GM19238 (cell line): ENCODE measurements at regions not wholly inside any gene's neighbourhood (a gene's known extent, or its start where the extent isn't known, plus 50 kb on each side); places are given as distances from the start of the nearest gene placed in this dataset.
"Not testable (repeated sequence)": the region's sequence is repeated elsewhere in the genome, so short reads cannot be mapped to it uniquely, and the experiment has no call there.

Experiments
- DNase-seq: peaks from one replicate; pipeline ENCODE4 v3.0.0; 2011; ENCODE audit warnings: low spot score; ENCODE audit not compliant: insufficient read length

DNA sequence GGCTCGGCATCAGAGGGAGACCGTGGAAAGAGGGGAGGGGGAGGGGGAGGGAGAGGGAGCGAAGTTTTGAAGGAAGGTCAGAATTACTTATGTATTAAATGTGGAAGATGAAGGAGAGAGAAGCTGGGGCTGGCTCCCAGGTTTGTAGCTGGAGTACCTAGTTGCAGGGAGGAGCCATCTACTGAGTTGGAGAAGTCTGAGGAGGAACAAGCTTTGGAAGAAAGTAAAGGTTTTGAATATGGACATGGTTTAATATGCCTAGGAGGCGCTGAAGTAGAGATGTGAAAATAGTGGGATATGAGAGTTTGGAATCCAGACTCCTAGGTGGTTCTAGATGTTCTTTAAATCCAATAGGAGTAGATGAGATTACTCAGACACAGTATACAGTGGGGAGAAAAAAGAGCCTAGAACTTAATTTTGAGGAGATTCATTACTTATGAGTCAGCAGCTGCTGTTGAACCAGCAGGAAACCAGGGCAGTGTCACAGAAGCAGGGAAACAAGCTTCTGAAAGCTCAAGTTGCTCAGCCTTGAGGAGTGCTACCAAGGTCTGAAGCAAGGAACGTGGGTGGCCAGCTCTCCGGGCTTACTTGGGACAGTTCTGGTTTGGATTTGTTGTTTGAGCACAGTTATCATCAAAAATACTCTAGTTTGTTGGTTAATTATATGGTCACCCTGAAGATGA lies 149.3 kb downstream of the UTRN start:
- DNase-seq, result no peak

DNA sequence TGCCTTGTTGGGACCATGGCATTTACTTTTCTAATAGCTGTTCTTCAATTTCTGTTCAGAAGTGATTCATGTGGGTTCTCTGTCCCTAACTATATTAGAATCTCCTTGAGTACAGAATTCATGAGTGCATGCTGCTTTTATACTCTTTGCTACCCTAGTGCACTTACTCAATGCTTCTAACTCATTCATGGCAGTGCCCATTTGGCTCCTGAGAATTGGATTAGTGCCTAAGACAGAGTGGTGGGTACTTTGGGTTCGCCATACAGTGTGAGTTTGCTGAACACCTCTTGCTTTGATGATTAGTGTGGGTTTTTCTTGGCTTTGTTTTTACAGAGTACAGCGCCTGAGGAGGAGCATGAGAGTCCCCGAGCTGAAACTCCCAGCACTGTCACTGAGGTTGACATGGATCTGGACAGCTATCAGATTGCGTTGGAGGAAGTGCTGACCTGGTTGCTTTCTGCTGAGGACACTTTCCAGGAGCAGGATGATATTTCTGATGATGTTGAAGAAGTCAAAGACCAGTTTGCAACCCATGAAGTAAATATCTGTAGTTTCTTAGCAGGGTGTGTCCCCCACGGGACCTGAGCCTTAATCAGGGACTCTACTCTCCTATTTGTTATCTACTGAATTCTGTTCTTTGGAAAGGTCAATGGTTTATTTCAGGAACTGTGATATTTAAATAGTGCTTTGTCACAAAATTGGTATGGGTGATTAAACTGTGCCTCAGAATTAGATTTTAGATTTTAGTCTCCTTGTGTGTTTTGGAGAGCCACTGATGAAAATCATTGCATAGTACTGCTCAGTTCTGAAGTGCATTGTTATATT lies 150.7 kb downstream of the UTRN start:
- DNase-seq, result no peak

DNA sequence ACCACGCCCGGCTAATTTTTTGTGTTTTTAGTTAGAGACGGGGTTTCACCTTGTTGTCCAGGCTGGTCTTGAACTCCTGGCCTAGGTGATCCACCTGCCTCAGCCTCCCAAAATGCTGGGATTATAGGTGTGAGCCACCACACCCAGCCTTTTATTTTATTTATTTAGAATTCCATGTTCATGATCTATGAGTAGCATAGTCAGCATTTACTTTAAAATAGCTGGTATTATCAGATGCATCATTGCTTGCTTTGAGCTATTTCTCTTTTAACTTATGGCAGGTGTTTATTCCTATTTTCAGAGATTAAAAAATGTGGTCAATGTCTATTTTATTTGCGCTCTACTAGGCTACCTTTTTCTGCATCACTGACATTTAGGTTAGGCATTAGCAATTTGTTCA lies 152.0 kb downstream of the UTRN start:
- no peak for DNase-seq

DNA sequence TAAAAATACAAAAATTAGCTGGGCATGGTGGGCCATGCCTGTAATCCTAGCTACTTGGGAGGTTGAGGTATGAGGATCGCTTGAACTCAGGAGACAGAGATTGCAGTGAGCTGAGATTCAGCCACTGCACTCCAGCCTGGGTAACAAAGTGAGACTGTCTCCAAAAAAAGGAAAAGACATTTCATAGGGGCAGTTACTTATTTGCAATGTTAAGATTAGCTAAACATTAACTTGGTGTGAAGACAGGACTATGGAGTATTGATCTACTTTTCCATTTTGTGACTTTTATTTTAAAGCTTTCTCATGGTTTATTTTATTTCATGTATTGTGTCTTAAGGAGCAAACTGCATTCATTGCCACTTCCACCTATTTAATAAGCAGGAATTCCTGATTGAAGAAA lies 153.0 kb downstream of the UTRN start:
- no peak for DNase-seq

DNA sequence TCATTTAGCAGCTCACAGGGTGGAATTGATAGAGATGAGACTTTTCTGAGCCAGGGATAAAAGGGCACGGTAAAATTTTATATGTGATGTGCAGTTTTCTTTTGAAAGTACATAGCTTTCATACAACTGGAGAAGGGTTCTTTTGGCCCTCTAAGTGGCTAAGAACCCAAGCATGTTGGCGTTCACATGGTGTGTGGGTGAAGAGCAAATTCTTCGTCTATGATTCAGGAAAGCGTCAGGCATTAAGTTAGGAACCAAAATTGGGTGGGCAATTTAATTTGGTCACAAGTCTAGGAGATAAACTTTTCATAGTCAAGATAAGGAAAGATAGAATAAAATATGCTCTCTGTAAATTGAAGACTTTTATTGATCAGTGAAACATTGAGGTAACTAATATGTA lies 153.9 kb downstream of the UTRN start:
- no peak for DNase-seq

DNA sequence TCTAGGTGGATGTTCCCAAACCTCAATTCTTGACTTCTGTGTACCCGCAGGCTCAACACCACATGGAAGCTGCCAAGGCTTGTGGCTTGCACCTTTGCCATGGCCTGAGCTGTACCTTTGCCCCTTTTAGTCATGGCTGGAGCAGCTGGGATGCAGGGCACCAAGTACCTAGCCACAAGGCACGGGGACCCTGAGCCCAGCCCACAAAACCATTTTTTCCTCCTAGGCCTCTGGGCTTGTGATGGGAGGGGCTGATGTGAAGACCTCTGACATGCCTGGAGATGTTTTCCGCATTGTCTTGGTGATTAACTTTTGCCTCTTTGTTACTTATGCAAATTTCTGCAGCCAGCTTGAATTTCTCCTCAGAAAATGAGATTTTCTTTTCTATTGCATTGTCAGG lies 156.7 kb downstream of the UTRN start:
- DNase-seq, result not testable (repeated sequence)

DNA sequence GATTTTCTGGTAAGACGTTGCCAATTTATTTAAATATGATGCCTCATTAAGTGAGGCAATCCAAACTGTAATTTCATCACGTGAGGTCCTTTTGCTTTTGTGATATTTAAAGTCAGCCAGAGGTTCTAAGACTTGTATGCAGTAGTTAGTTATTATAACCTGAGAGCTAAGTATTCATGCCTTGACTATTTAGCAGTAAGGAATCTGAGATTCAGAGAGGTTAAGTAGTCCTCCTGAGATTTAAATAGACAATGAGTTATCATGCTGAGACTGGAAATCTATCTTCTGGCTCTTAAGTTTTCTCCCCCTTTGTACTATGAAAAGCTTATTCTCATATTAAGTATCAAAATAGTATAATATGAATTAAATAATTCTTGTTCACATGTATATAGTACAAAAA lies 158.0 kb downstream of the UTRN start:
- DNase-seq, result no peak

DNA sequence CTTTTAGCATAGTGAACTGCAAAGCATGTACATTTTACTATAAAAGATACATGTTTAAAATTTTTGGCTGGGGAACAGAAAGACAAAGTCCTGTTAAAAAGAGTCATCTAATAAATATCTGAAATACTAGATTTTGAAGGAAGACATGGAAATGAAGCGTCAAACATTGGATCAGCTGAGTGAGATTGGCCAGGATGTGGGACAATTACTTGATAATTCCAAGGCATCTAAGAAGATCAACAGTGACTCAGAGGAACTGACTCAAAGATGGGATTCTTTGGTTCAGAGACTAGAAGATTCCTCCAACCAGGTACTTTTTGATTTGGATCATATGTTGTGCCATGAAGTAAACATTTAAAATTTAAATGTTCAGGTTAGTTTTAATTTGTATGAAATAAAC lies 162.3 kb downstream of the UTRN start:
- no peak for DNase-seq

DNA sequence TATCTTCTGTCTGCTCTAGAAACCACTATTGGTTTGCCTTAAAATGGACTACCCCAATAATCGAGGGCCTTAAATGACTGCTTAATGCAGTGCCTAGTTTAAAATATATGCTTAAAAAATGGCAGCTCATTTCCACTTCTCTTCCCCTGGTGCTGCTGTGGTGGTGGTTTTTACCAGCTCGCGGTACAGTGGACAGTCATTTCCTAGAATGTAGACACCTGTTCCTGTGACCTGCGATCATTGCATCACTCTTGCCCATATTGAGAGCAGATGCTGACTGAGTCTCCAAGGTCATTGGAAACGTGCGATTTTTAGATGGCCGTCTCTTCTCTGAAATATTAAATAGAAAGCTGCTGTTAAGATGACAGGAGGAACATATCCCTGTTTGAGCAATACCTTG lies 164.1 kb downstream of the UTRN start:
- DNase-seq, result no peak

DNA sequence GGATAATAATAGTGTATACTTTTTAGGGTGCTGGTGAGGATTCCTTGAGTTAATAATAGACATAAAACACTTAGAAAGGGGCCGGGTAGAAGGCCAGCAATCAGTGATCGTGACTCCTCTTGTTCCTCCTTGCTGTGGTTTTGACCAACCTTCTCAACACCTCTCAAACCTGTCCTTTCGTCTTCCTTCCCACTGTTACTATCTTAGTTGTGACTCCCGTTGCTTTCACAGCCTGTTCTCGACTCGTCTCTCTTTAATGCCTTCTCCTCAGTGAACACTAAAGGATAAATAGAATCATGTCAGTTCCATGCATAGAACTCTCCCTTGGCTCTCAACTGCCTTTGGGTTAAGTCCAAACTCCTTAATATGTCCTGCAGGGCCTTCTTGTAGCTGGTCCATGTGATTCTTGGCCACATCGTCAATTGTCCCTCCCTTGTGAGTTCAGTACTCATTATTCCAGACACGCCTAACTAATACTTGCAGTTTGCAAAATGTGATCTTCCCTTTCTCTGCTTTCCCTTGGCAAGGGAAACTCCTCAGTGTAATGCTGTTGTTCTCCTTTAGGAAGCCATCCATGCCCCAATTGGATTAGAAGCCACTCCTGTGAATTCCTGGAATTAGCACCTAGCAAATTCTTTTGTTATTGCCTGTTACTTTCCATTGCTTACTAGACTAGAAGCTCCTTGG lies 164.9 kb downstream of the UTRN start:
- DNase-seq, result no peak

DNA sequence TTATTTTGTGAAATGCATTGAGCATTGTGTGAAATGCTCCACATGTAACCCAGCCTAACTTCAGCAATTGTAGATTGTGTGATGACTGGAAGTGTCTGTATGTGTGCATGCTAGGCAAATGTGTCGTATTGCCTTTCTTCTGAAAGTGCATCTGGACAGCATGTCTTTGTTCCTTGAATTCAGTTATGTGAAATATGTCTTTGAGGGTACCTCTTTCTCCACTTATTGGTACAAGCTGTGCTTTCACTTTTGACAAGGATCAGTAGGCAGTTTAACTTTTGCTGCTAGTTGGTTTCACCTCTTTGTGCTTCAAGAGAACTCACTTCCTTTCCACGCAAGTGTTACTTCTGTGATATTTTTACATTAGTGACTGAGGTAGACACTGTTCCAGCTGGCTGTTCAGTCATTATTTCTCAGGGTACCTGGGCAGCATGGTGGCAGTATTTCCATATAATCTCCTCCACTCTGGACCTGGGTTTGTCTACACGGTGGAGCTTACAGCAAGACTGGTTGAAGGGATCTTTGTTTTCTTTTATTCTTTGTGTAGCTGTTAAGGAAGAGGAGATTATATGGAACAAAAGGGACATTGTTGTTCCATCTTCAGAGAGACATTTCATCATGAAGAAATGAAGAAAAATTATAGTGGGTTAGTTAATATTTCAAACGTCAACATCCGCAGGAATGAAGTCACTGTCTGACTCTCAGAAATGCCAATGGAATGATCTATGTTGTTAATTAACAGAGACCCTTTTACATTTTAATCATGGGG lies 175.4 kb downstream of the UTRN start:
- DNase-seq, result peak; percentile 9

DNA sequence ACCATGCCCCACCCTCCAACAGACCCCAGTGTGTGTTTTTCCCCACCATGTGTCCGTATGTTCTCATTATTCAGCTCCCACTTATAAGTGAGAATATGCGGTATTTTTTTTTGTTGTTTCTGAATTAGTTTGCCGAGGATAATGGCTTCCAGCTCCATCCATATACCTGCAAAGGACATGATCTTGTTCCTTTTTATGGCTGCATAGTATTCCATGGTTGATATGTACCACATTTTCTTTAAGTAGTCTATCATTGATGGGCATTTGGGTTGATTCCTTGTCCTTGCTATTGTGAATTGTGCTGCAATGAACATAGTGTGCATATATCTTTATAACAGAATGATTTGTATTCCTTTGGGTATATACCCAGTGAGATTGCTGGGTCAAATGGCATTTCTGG lies 176.9 kb downstream of the UTRN start:
- no peak for DNase-seq

DNA sequence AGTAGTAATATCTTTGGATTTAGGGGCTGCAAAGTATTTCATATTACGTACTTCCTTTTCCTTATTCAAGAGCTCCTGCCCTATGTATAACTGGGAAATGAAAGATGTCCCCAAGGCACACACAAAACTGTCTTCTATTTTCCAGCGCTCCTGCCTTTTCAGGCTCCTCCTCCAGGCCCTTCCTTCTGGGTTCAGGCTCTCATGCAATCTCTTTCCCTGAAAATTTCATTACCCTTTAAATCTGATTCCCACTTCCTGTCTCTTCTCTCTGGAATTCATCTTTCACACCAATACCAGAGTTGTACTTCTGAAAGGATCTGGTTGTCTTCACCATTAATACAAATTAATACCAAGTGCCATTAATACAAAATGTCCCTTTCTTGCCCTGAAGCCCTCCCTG lies 181.6 kb downstream of the UTRN start:
- no peak for DNase-seq

DNA sequence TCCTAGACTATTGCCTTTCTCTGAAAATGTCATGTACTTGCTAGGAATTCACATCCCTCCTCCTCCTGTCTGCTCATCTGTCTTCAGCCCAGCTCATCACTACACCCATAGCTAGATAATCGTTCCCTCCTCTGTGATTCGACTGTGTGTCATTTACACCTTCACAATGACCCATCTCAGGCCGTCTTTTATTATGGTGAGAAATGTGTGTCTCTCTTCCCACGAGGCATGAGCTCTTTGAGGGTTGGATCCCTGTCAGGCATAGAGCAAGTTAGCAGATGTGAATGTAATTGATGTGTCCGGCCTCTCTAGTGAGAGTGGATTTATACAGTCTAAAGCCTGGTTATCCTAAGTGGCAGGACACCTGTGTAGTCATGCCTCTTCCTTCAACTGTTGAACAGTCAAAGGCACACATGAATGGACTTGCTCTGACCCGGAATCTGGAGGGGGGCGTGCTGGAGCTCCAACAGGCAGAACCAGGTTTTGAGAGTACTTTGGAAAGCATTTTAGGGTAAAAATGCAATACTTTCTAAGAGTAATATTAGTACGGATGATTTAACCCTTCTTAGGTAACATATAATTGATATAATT lies 182.1 kb downstream of the UTRN start:
- no peak for DNase-seq

DNA sequence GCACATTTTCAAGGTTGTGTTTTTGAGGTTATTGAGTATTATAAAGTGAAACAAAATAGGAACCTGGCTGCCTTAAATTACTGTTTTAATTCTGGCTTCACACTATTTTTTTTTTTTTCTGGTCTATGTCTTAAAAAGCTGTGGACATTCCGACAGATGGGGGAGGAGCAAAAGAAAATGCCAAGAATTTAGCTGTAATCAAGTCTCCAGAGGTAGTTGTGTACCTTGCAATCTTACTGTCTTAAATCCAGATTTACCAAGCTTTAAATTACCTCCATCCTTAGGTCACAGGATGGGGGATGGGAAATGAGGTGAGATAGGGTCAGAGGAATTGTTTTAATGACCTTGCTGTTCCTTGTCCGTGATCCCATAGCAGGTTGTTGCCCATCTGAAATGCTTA lies 182.8 kb downstream of the UTRN start:
- no peak for DNase-seq

DNA sequence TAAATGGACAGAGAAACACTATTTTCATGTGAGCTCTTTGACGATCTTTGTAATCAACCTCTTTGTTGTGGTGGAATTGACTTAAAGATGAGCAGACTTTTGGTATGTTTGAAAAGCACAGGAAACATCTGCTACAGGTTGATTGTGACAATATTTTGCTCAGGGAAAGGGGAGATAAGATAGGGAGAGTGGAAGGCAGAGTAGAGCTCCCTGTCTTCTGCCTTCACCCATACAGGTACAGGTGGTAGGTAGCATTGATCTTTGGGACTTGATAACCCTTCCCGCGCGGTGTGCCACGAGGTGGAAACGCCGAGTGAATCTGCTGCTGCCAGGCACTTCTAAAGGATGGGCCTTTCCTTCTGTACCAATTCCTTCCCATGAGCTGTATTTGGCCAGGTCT lies 183.6 kb downstream of the UTRN start:
- DNase-seq, result no peak

DNA sequence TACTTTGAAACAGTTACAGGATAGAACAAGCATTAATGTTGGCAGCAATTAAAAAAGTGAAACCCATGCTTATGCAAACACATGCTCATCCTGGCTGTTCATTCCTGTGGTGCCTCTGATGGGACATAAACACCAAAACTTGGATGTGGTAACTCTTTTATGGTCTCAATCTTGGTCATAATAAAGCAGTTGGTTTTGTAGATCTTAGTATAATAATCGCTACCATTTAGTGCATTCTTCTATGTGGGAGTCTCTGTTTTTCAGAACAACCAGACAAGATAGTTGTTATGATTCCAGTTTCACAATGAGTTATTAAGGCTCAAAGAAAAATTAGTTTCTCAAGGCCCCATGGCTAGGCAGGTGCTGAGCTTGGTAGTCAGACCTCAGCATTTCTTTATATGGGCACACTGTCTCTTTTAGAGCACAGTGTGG lies 184.0 kb downstream of the UTRN start:
- DNase-seq, result no peak

DNA sequence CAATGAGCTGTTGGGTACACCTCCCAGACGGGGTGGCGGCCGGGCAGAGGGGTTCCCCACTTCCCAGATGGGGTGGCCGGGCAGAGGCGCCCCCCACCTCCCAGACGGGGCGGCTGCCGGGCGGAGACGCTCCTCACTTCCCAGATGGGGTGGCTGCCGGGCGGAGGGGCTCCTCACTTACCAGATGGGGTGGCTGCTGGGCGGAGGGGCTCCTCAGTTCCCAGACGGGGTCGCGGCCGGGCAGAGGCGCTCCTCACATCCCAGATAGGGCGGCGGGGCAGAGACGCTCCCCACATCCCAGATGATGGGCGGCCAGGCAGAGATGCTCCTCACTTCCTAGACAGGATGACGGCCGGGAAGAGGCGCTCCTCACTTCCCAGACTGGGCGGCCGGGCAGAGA lies 185.1 kb downstream of the UTRN start:
- DNase-seq, result not testable (repeated sequence)

DNA sequence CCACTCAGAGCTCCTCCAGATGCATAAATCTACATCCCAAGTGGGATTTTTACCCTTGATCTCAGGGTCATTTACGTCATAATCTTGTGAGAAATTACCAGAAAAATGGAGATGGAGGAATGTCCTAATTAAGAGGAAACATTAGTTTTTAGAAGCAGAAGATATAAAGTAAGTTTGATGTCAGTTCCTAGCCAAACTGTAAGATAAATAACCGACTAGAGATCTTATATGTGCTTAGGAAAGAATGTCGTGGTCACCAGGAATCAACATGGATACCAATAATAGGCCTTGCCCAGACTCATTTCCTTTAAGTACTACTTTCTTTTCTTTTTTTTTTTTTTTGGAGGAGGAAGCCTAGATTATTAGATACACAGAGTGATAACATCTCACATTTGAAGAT lies 186.9 kb downstream of the UTRN start:
- DNase-seq, result no peak

DNA sequence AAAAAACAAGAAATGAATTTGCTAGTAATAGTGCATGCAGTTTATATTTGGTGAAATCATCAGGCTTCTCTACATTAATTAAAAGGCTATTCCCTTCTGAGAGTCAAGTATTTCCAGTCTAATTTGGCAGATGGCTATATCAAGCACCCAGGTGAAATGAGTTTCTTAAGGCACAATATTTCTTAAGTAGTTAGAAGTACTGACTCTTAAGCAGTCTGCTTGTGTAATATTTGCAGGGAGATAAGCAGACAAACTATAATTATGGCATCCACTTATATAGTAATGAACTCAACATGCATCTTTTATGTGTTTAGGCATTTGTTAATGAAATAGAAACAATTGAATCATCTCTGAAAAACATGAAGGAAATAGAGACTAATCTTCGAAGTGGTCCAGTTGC lies 189.2 kb downstream of the UTRN start:
- DNase-seq, result no peak

DNA sequence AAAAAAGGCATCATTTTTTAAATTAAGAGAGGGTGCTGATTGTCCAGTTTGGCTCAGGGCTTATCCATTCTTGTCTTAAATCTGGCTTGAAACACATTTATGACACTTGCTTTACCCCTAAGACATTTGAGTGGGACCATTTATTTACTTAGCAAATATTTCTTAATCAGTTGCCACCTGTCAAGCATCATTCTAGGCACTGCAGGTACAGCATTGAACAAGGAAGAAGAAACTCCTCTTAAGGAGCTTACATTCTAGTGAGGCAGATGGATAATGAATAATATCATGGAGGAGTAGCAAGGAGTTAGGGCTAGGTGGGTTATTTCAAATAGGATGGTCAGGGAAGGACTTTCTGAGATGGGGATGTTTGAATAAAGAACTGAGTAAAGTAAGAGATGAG lies 189.8 kb downstream of the UTRN start:
- no peak for DNase-seq
